AG04450 (cell line): ENCODE measurements at regions not wholly inside any gene's neighbourhood (a gene's known extent, or its start where the extent isn't known, plus 50 kb on each side); places are given as distances from the start of the nearest gene placed in this dataset.

Experiments used
- CTCF ChIA-PET: fragments of 300-600, 350-600 bp; formaldehyde crosslinking; extraction: SDS; loops from one replicate; lab custom pipeline; 2022; ENCODE audit warnings: antibody characterized with exemption, inconsistent platforms; lab: Charles Lee
- POLR2A ChIA-PET: fragments of 350-600 bp; formaldehyde crosslinking; extraction: SDS; loops from one replicate; lab custom pipeline; 2021; ENCODE audit warnings: antibody characterized with exemption, inconsistent platforms; lab: Yijun Ruan, JAX
- DNase-seq: peaks from one replicate; pipeline ENCODE4 v3.0.0-alpha.2; 2011; ENCODE audit warnings: low read depth, low spot score
- H3K27ac ChIP-seq: one replicate; pipeline ENCODE4 v1.5.1; 2012; ENCODE audit warnings: low read depth, low read length, control low read depth
- H3K27me3 ChIP-seq: one replicate; pipeline ENCODE4 v1.6.0; 2012; ENCODE audit warnings: low read length; ENCODE audit not compliant: control insufficient read depth, insufficient read depth
- H3K4me3 ChIP-seq: 2 replicates; pipeline ENCODE4 v1.5.1; 2011; ENCODE audit warnings: mild to moderate bottlenecking, low read depth, low read length, control low read depth
- H3K9me3 ChIP-seq: 2 replicates; pipeline ENCODE4 v1.5.1; 2012; ENCODE audit warnings: low read length; ENCODE audit not compliant: control insufficient read depth, insufficient read depth
- CTCF ChIP-seq: IDR thresholded peaks from 2 replicates; pipeline ENCODE4 v1.5.1; 2011; ENCODE audit warnings: low read depth, low read length, control low read depth, inconsistent platforms

- CTCF ChIA-PET = no interaction called here
- H3K27me3 ChIP-seq = no peaks in the 10 kb centered on the region
- no peak overlapping the region for H3K27ac ChIP-seq
- no peak overlapping the region for H3K4me3 ChIP-seq
- H3K9me3 ChIP-seq = no peaks in the 10 kb centered on the region
- no peak for TF ChIP-seq CTCF
- POLR2A ChIA-PET = no interaction called here
- DNase-seq = no peak
Observed at GRCh38 chr3:160091441-160091840, 102.8 kb downstream of the IL12A start.

GRCh38 chr3:160092760-160093159, 104.1 kb downstream of the IL12A start:
- TF ChIP-seq CTCF = no peak

DNA sequence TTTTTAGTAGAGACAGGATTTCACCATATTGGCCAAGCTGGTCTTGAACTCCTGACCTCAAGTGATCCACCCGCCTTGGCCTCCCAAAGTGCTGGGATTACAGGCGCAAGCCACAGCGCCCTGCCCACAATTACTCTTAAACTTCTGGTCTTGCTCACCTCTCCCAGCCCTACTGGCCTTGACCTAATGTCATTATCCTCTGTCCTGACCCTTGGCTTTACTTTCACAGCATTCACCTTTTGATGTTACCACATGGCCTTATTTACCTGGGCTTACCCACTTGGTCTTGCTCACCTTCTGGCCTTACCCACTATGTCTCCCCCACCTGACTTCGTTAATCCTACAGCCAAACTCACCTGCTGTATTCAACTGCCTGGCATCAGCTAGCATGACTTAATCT, 105.9 kb downstream of the IL12A start:
- ChIA-PET POLR2A (no interaction called here), CTCF (no interaction called here)

More at GRCh38 chr3:160092760-160093159, 104.1 kb downstream of the IL12A start:
- Histone ChIP-seq H3K27ac (no peak overlapping the region), H3K4me3 (no peak overlapping the region), H3K27me3 (no peaks in the 10 kb centered on the region), H3K9me3 (no peaks in the 10 kb centered on the region)
- POLR2A ChIA-PET = no interaction called here
- CTCF ChIA-PET = no interaction called here
- DNase-seq = no peak

DNA sequence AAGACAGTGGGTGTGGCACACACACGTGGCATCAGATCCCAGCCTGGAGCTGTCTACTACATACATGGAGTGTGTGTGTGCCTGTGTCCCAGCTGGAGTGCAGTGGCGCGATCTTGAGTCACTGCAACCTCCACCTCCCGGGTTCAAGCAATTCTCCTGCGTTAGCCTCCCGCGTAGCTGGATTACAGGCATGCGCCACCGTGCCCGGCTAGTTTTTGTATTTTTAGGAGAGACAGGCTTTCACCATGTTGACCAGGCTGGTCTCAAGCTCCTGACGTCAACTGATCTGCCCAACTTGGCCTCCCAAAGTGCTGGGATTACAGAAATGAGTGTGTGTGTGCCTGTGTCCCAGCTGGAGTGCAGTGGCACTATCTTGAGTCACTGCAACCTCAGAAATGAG, 108.8 kb downstream of the IL12A start:
- Histone ChIP-seq H3K4me3 (no peak overlapping the region), H3K27ac (no peak overlapping the region), H3K9me3 (no peaks in the 10 kb centered on the region), H3K27me3 (no peaks in the 10 kb centered on the region)
- DNase-seq = no peak
- TF ChIP-seq CTCF = no peak
- ChIA-PET CTCF (no interaction called here), POLR2A (interaction anchor here (0.7 kb wide), 1 partner anchor 628 kb away, joined by 3 read pairs; no protein-coding TSS in a partner anchor)

More for the DNA sequence above, 105.9 kb downstream of the IL12A start:
- Histone ChIP-seq H3K27ac (no peak overlapping the region), H3K27me3 (no peaks in the 10 kb centered on the region), H3K4me3 (no peak overlapping the region), H3K9me3 (no peaks in the 10 kb centered on the region)
- no peak for DNase-seq
- TF ChIP-seq CTCF = no peak

DNA sequence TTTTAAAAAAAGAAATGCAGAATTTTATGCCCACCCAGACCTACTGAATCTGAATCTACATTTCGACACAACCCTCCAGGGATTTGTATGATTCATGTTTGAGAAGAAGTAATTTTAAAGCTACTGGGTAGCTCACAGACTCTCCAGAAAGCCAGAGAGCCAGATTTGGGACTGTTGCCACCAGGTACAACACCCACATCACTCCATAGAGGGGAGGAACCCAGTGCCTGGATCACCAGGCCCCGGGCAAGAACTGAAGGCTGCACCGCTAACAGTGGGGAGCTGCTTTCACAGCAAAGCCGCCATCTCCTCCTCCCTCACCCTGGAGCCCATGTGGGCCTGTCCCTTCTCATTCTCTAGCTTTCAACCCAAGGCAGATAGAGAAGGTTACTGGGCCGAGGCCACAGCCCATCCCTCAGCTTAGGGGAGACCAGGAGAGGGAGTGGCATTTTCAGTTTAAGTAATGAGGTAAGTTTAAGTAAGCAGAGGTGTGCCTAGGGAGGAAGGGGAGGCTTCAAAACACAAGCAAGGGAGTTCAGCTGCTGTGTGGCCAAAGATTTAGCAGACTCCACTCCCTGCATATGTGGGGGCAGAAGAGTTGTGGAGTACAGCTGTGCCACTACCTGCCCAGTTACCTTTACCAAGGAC, 109.8 kb downstream of the IL12A start:
- POLR2A ChIA-PET = no interaction called here
- CTCF ChIA-PET = no interaction called here
- TF ChIP-seq CTCF = no peak
- Histone ChIP-seq H3K9me3 (no peaks in the 10 kb centered on the region), H3K4me3 (no peak overlapping the region), H3K27me3 (peaks cover 4% of the 10 kb centered on the region), H3K27ac (no peak overlapping the region)
- DNase-seq = no peak
